Naive thymus-derived CD4-positive, alpha-beta T cell (primary cell): ENCODE measurements at regions not wholly inside any gene's neighbourhood (a gene's known extent, or its start where the extent isn't known, plus 50 kb on each side); places are given as distances from the start of the nearest gene placed in this dataset.

Experiments
- ATAC-seq: fragments of 150-1000 bp; cut with Tn5 transposase; 2 replicates; pipeline ENCODE4 v1.10.0; 2021; ENCODE audit warnings: mild to moderate bottlenecking, moderate library complexity
- CTCF ChIA-PET: fragments of 350-600 bp; sonication (Branson Sonifier 250); formaldehyde crosslinking; loops from one replicate; lab custom pipeline; 2021; ENCODE audit warnings: antibody characterized with exemption; lab: Charles Lee
- POLR2A ChIA-PET: fragments of 350-600 bp; sonication (Branson Sonifier 250); formaldehyde crosslinking; loops from one replicate; lab custom pipeline; 2021; ENCODE audit warnings: antibody characterized with exemption, inconsistent platforms; lab: Charles Lee
- DNase-seq, 9 donors: peaks; one replicate each; pipeline versions ENCODE4 v3.0.0 to v3.0.0-alpha.2; 2020 to 2022; ENCODE audit warnings: mixed read lengths in 1 of 9
- H3K27ac ChIP-seq: one replicate; pipeline ENCODE4 v1.7.0; 2013; ENCODE audit warnings: mild to moderate bottlenecking, low read depth, low read length, moderate library complexity
- H3K27me3 ChIP-seq, 2 donors: one replicate each; pipeline ENCODE4 v1.7.0; 2013; ENCODE audit warnings: low read length in 2 of 2, mild to moderate bottlenecking in 2 of 2, moderate library complexity in 2 of 2; ENCODE audit not compliant: control insufficient read depth in 2 of 2, insufficient read depth in 2 of 2
- H3K36me3 ChIP-seq, 3 experiments: 1 replicate in 2 of 3; 2 replicates in 1 of 3; pipeline ENCODE4 v1.7.0; 2013; ENCODE audit warnings: low read length in 3 of 3, mild to moderate bottlenecking in 3 of 3, moderate library complexity in 1 of 3; ENCODE audit not compliant: insufficient read depth in 3 of 3, control insufficient read depth in 2 of 3
- H3K4me1 ChIP-seq, 2 donors: one replicate each; pipeline ENCODE4 v1.7.0; 2013; ENCODE audit warnings: low read length in 2 of 2, mild to moderate bottlenecking in 2 of 2, moderate library complexity in 1 of 2; ENCODE audit not compliant: control insufficient read depth in 2 of 2, insufficient read depth in 2 of 2
- H3K4me3 ChIP-seq: 2 replicates; pipeline ENCODE4 v1.7.0; 2013; ENCODE audit warnings: mild to moderate bottlenecking, low read length
- H3K9me3 ChIP-seq, 3 experiments: 1 replicate in 2 of 3; 2 replicates in 1 of 3; pipeline ENCODE4 v1.7.0; 2013; ENCODE audit warnings: low read length in 3 of 3; ENCODE audit not compliant: control insufficient read depth in 2 of 3
- H3K27ac Mint-ChIP-seq, 9 donors: one replicate each; pipeline ENCODE4 v1.8.0; 2020 to 2022; ENCODE audit warnings: mixed read lengths in 9 of 9, mild to moderate bottlenecking in 8 of 9, moderate library complexity in 5 of 9, inconsistent platforms in 2 of 9
- H3K27me3 Mint-ChIP-seq, 5 donors: one replicate each; pipeline ENCODE4 v1.8.0; 2021 to 2022; ENCODE audit warnings: mixed read lengths in 5 of 5, mild to moderate bottlenecking in 1 of 5
- H3K36me3 Mint-ChIP-seq, 5 donors: one replicate each; pipeline ENCODE4 v1.8.0; 2020 to 2022; ENCODE audit warnings: mixed read lengths in 5 of 5, mild to moderate bottlenecking in 3 of 5, inconsistent platforms in 1 of 5
- H3K4me1 Mint-ChIP-seq, 7 donors: one replicate each; pipeline ENCODE4 v1.8.0; 2020 to 2022; ENCODE audit warnings: mixed read lengths in 7 of 7, mild to moderate bottlenecking in 3 of 7, inconsistent platforms in 1 of 7
- H3K4me3 Mint-ChIP-seq, 10 donors: one replicate each; pipeline ENCODE4 v1.8.0; 2020 to 2022; ENCODE audit warnings: mild to moderate bottlenecking in 10 of 10, mixed read lengths in 10 of 10, moderate library complexity in 6 of 10, inconsistent platforms in 2 of 10
- H3K9me3 Mint-ChIP-seq, 11 donors: one replicate each; pipeline ENCODE4 v1.8.0; 2020 to 2022; ENCODE audit warnings: mixed read lengths in 11 of 11, mild to moderate bottlenecking in 4 of 11, inconsistent platforms in 1 of 11, moderate library complexity in 1 of 11
- intact Hi-C, 2 donors: fragments of 100-400 bp; cut with micrococcal nuclease; formaldehyde crosslinking; loops; one replicate each; pipeline ENCODE4 v1.15.1; 2023

DNA sequence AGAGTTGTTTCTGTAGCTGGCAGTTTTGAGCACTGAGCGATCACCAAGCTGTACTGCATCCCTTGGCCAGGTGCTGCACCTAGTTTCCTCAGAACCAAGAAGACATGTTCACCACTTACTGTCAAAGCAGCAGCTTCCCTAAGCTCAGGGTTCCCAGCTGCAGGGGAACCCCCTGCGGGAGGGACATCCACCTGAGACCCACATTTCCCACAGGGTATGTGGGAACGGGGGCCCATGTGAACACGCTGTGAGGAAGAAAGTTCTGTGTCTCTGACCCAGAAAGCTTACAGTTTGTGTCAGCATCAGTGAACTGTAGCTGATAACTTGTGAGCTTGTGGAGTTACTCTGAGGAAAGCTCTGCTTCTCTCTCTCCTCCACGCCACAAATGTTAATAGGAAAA, 436.8 kb upstream of the IGFBP3 start:
- Mint-ChIP-seq H3K36me3 (no peaks in the 10 kb centered on the region), H3K9me3 (peaks cover 0 to 3% (median 0%) of the 10 kb centered on the region in 11 donors), H3K4me3 (no peak overlapping the region), H3K27ac (no peak overlapping the region), H3K27me3 (peaks cover 0 to 7% (median 0%) of the 10 kb centered on the region in 5 donors), H3K4me1 (no peaks in the 10 kb centered on the region)
- CTCF ChIA-PET = interaction anchor here (1.5 kb wide), 1 partner anchor 439 kb away, joined by 4 read pairs; no protein-coding TSS in a partner anchor
- intact Hi-C loops = no loop called here
- H3K4me1 ChIP-seq = no peaks in the 10 kb centered on the region
- H3K9me3 ChIP-seq = no peaks in the 10 kb centered on the region
- H3K27me3 ChIP-seq = no peaks in the 10 kb centered on the region
- no peak overlapping the region for H3K27ac ChIP-seq
- no peaks in the 10 kb centered on the region for H3K36me3 ChIP-seq
- H3K4me3 ChIP-seq = no peak overlapping the region
- POLR2A ChIA-PET = interaction anchor here (1.1 kb wide), 1 partner anchor 435 kb away, joined by 3 read pairs; no protein-coding TSS in a partner anchor
- DNase-seq = no peak
- no peak for ATAC-seq

DNA sequence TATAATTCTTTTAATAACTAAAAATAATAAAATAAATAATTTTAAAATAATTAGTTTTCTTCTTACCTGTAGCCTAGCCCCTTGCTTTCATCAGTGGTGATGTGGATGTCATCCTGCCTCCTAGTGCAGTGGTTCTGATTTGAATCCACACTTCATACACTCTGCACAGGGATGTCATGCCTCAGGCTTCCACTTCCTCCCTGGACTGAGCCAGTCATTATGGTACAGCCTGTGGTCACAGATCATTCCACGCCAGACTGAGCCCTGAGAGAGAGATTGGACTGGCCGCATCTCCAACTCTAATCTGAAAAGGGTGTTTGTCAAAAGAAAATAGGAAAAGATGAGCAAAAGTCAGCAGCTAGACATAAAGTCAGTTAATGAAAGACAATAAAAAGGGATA, 436.2 kb upstream of the IGFBP3 start:
- Histone ChIP-seq H3K36me3 (no peaks in the 10 kb centered on the region), H3K27me3 (no peaks in the 10 kb centered on the region), H3K4me1 (no peaks in the 10 kb centered on the region), H3K27ac (no peak overlapping the region), H3K4me3 (no peak overlapping the region), H3K9me3 (no peaks in the 10 kb centered on the region)
- Mint-ChIP-seq H3K4me3 (no peak overlapping the region), H3K4me1 (no peaks in the 10 kb centered on the region), H3K36me3 (no peaks in the 10 kb centered on the region), H3K27me3 (peaks cover 0 to 7% (median 0%) of the 10 kb centered on the region in 5 donors), H3K9me3 (peaks cover 0 to 3% (median 0%) of the 10 kb centered on the region in 11 donors), H3K27ac (no peak overlapping the region)
- POLR2A ChIA-PET = no interaction called here
- no peak for DNase-seq
- no peak for ATAC-seq
- intact Hi-C loops = no loop called here
- CTCF ChIA-PET = interaction anchor here (1.5 kb wide), 1 partner anchor 439 kb away, joined by 4 read pairs; no protein-coding TSS in a partner anchor

DNA sequence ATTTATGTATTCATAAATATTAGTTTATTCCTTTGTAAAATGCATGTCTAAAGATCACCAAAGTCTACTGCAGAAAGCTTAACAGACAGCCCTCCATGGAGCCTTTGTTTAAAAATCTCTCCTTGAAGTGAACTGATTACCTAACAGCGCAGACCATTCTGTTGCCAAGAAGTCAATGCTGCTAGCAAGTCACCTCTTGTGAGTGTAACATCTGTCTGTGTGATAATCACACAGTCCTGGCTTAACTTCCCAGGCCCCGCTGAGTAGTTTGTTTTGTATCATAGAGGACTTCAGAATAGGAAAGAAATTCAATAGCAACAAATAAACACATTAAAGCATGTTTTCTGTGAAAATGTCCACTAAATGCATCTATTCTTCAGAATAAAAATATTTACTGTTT, 435.3 kb upstream of the IGFBP3 start:
- no peak for ATAC-seq
- no peak overlapping the region for H3K27ac ChIP-seq
- intact Hi-C loops = no loop called here
- H3K4me1 ChIP-seq = no peaks in the 10 kb centered on the region
- H3K9me3 ChIP-seq = no peaks in the 10 kb centered on the region
- H3K27me3 ChIP-seq = no peaks in the 10 kb centered on the region
- Mint-ChIP-seq H3K4me3 (no peak overlapping the region), H3K4me1 (no peaks in the 10 kb centered on the region), H3K27me3 (peaks cover 0 to 7% (median 0%) of the 10 kb centered on the region in 5 donors), H3K27ac (no peak overlapping the region), H3K9me3 (peaks cover 0 to 3% (median 0%) of the 10 kb centered on the region in 11 donors), H3K36me3 (no peaks in the 10 kb centered on the region)
- no peak overlapping the region for H3K4me3 ChIP-seq
- CTCF ChIA-PET = interaction anchor here (0.6 kb wide), 1 partner anchor 216 kb away, joined by 3 read pairs; no protein-coding TSS in a partner anchor
- POLR2A ChIA-PET = no interaction called here
- DNase-seq = no peak
- H3K36me3 ChIP-seq = no peaks in the 10 kb centered on the region

DNA sequence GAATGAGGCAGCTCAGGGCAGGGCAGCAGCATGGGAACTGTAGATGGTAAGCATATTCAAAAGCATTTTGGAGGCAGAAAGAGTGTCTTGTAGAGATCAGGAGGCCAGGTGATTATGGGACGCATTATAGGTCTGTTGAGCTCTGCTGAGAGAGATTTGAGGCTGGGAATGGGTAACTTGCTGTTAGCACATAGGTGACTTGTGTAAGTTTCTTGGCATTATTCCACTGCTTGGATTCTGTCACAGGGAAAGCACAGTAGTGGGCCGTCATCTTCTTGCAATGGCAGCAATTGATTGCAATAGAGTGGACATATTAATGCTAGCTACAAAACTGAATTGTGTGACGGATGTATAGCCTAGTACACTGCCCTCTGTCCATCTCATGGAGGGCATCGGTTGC, 434.3 kb upstream of the IGFBP3 start:
- intact Hi-C loops = no loop called here

DNA sequence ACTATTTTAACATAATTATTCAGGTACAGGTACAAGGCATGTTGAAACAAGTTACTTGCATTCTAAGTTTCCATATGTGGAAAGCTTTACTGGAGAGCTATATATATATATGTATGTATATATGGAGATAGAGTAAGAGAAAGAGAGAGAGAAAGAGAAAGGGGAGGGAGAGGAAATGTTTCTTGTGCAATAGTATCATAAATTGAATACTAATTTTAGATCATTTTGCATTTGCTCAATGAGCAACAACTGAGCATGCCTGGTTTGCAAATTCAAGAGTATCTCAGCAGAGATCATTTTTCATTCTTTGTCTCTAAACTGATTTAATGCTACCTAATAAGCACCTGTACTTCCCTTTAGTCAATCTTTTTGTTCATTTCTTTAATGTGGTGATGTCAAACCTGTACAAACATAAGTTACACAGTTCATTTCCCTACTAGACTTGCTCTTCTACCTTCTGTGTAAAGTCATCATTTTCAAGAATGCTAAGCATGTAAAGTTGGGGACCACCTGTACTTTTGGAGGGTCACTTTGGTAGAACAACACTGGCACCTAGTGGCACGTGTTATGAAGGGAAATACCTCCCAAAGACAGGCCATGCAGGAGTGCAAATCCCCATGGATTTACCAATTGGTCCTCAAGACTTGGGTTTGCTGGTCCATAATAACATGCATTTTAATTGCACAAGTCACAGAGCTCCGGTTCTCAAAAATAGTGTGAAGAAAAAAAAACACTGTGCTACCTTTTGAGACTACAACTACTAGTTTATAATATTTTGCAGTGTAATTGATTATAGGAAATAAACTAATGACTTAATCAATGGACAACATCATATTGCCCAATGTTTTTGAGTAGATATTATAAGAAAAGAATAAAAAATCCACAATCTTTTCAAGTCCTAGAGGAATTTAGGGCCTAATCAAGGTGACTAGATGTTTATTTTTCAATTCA, 431.2 kb upstream of the IGFBP3 start:
- H3K4me1 ChIP-seq = no peaks in the 10 kb centered on the region
- Mint-ChIP-seq H3K4me1 (no peaks in the 10 kb centered on the region), H3K4me3 (no peak overlapping the region), H3K27me3 (peaks cover 0 to 7% (median 0%) of the 10 kb centered on the region in 5 donors), H3K36me3 (no peaks in the 10 kb centered on the region), H3K27ac (no peak overlapping the region), H3K9me3 (peaks cover 0 to 3% (median 0%) of the 10 kb centered on the region in 11 donors)
- no peaks in the 10 kb centered on the region for H3K36me3 ChIP-seq
- ChIA-PET CTCF (interaction anchor here (1.0 to 1.4 kb wide), 4 partner anchors 430 to 437 kb away, joined by 3 to 5 read pairs (median 4); no protein-coding TSS in a partner anchor), POLR2A (no interaction called here)
- H3K27me3 ChIP-seq = no peaks in the 10 kb centered on the region
- ATAC-seq (no peak), DNase-seq (peak in 2 of 9 donors; percentile 1 to 4)
- intact Hi-C loops = loop anchor here (1.0 kb wide), 3 partner anchors 430 to 461 kb away; no protein-coding TSS in a partner anchor
- H3K4me3 ChIP-seq = no peak overlapping the region
- no peaks in the 10 kb centered on the region for H3K9me3 ChIP-seq
- no peak overlapping the region for H3K27ac ChIP-seq

More for the DNA sequence above, 434.3 kb upstream of the IGFBP3 start:
- Mint-ChIP-seq H3K27me3 (peaks cover 0 to 7% (median 0%) of the 10 kb centered on the region in 5 donors), H3K9me3 (peaks cover 0 to 3% (median 0%) of the 10 kb centered on the region in 11 donors), H3K36me3 (no peaks in the 10 kb centered on the region), H3K4me3 (no peak overlapping the region), H3K4me1 (no peaks in the 10 kb centered on the region), H3K27ac (no peak overlapping the region)
- no peak for ATAC-seq
- ChIA-PET CTCF (interaction anchor here (0.6 to 0.8 kb wide), 3 partner anchors 433 to 1090 kb away, joined by 3 read pairs; no protein-coding TSS in a partner anchor), POLR2A (no interaction called here)
- no peaks in the 10 kb centered on the region for H3K36me3 ChIP-seq
- no peaks in the 10 kb centered on the region for H3K27me3 ChIP-seq
- no peak for DNase-seq
- H3K27ac ChIP-seq = no peak overlapping the region
- no peak overlapping the region for H3K4me3 ChIP-seq
- H3K9me3 ChIP-seq = no peaks in the 10 kb centered on the region
- no peaks in the 10 kb centered on the region for H3K4me1 ChIP-seq

DNA sequence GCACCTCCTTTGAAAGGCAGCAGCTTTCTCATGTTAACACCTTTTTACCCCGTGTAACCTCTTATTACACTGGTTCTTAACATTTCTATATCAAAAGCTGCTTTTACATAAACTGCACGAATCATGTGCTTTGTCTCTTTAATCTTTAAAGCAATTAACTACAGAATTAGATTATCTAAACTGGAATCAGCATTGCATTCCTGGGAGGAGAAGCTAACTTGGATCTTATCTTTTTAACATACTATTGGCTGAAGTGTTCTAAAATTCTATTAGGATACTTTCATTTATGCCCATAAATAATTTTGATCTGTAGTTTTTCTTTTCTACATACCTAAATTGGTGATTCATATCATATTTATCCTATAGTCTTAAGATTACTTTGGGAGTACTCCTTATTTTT, 428.4 kb upstream of the IGFBP3 start:
- Histone ChIP-seq H3K36me3 (no peaks in the 10 kb centered on the region), H3K9me3 (no peaks in the 10 kb centered on the region), H3K4me1 (no peaks in the 10 kb centered on the region), H3K4me3 (no peak overlapping the region), H3K27ac (no peak overlapping the region), H3K27me3 (no peaks in the 10 kb centered on the region)
- no peak for ATAC-seq
- peaks cover 0 to 11% (median 0%) of the 10 kb centered on the region in 11 donors for H3K9me3 Mint-ChIP-seq
- no peaks in the 10 kb centered on the region for H3K36me3 Mint-ChIP-seq
- H3K27ac Mint-ChIP-seq = no peak overlapping the region
- H3K27me3 Mint-ChIP-seq = peaks cover 0 to 4% (median 0%) of the 10 kb centered on the region in 5 donors
- intact Hi-C loops = no loop called here
- ChIA-PET CTCF (no interaction called here), POLR2A (no interaction called here)
- no peaks in the 10 kb centered on the region for H3K4me1 Mint-ChIP-seq
- no peak for DNase-seq
- no peak overlapping the region for H3K4me3 Mint-ChIP-seq
